ENCODE measurements at regions not wholly inside any gene's neighbourhood (a gene's known extent, or its start where the extent isn't known, plus 50 kb on each side); places are given as distances from the start of the nearest gene placed in this dataset.

DNA sequence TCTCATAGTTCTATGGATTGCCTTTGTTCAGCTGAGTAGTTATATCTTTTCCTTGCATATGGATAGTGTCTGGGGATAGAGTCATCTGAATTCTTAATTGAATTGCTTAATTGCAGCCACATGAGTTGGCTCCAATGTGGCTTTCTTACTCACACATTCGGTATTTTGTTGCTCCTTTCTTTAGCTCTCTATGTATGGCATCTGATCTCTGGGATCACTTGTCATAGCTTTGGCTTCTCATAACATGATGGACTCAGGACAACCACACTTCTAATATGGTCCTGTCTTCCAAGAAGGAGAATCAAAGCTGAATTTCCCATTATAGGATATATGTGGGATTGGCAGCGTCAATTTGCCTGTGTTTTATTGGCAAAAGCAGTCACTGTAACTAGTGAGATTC, 716.2 kb downstream of the NCAM2 start:
- WGBS, 4 donors = 75 to 79% (median 76%) methylated on average over 2 of the region's 2 CpGs
- Histone ChIP-seq H3K27ac (no peak overlapping the region), H3K36me3 (no peaks in the 10 kb centered on the region), H3K9me3 (no peaks in the 10 kb centered on the region), H3K27me3 (no peaks in the 10 kb centered on the region), H3K4me3 (no peak overlapping the region), H3K4me1 (no peaks in the 10 kb centered on the region)
- ATAC-seq = no peak
- intact Hi-C loops (cut with DNase I) = no loop called here
- DNase-seq = no peak
- TF ChIP-seq POLR2A (IDR thresholded peaks at IDR 0.05) = no peak
- TF ChIP-seq, protein P1, sequence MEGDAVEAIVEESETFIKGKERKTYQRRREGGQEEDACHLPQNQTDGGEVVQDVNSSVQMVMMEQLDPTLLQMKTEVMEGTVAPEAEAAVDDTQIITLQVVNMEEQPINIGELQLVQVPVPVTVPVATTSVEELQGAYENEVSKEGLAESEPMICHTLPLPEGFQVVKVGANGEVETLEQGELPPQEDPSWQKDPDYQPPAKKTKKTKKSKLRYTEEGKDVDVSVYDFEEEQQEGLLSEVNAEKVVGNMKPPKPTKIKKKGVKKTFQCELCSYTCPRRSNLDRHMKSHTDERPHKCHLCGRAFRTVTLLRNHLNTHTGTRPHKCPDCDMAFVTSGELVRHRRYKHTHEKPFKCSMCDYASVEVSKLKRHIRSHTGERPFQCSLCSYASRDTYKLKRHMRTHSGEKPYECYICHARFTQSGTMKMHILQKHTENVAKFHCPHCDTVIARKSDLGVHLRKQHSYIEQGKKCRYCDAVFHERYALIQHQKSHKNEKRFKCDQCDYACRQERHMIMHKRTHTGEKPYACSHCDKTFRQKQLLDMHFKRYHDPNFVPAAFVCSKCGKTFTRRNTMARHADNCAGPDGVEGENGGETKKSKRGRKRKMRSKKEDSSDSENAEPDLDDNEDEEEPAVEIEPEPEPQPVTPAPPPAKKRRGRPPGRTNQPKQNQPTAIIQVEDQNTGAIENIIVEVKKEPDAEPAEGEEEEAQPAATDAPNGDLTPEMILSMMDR (IDR thresholded peaks at IDR 0.05) = no peak

GRCh38 chr21:21715266-21715969, 717.2 kb downstream of the NCAM2 start:
- Histone ChIP-seq H3K4me1 (no peaks in the 10 kb centered on the region), H3K27ac (no peak overlapping the region), H3K27me3 (no peaks in the 10 kb centered on the region), H3K9me3 (no peaks in the 10 kb centered on the region), H3K4me3 (no peak overlapping the region), H3K36me3 (no peaks in the 10 kb centered on the region)
- TF ChIP-seq, protein P1 (IDR thresholded peaks at IDR 0.05) = no peak
- no peak for TF ChIP-seq POLR2A (IDR thresholded peaks at IDR 0.05)
- DNase-seq (no peak), ATAC-seq (no peak)
- intact Hi-C loops (cut with DNase I) = no loop called here
- 73 to 76% (median 76%) methylated on average over 7 of the region's 7 CpGs for WGBS, 4 donors

- no peaks in the 10 kb centered on the region for H3K27me3 ChIP-seq
- no peak overlapping the region for H3K4me3 ChIP-seq
- no peak overlapping the region for H3K27ac ChIP-seq
- TF ChIP-seq POLR2A (IDR thresholded peaks at IDR 0.05) = no peak
- TF ChIP-seq, protein P1 (IDR thresholded peaks at IDR 0.05) = no peak
- intact Hi-C loops (cut with DNase I) = no loop called here
- peaks cover 0 to 8% (median 0%) of the 10 kb centered on the region in 12 donors for H3K9me3 ChIP-seq
- H3K36me3 ChIP-seq = no peaks in the 10 kb centered on the region
- H3K4me1 ChIP-seq = no peaks in the 10 kb centered on the region
- WGBS, 4 donors = 83 to 95% (median 87%) methylated on average over 2 of the region's 2 CpGs
- no peak for ATAC-seq
- no peak for DNase-seq
These were observed 724.5 kb downstream of the NCAM2 start for GRCh38 chr21:21722731-21723130.

DNA sequence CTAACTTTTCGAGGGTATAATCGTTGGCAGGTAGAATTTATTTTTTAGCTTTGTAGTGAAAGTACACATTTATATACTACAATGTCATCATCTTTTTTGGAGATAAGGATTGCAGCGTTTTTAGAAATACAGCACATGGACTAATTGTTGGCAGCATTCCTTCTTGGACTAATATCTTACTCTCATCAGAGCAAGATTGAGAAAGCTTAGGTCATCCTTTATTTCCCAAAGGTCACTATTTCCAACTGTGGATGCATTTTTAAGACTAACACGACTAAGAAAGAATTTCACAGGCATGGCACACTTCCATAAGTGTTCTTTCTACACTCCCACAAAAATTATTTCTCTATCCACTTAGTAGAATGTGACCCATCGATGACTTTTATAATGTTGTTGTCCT, 732.3 kb downstream of the NCAM2 start:
- WGBS, 4 donors = 57 to 67% (median 59%) methylated on average over 5 of the region's 5 CpGs
- no peaks in the 10 kb centered on the region for H3K4me1 ChIP-seq
- H3K27me3 ChIP-seq = no peaks in the 10 kb centered on the region
- intact Hi-C loops (cut with DNase I) = no loop called here
- ATAC-seq = no peak
- H3K4me3 ChIP-seq = no peak overlapping the region
- TF ChIP-seq, protein P1 (IDR thresholded peaks at IDR 0.05) = no peak
- TF ChIP-seq POLR2A (IDR thresholded peaks at IDR 0.05) = no peak
- DNase-seq = no peak
- no peak overlapping the region for H3K27ac ChIP-seq
- peaks cover 0 to 7% (median 0%) of the 10 kb centered on the region in 12 donors for H3K9me3 ChIP-seq
- no peaks in the 10 kb centered on the region for H3K36me3 ChIP-seq
